ENCODE measurements at regions not wholly inside any gene's neighbourhood (a gene's known extent, or its start where the extent isn't known, plus 50 kb on each side); places are given as distances from the start of the nearest gene placed in this dataset.

GRCh38 chr17:36779550-36779949 lies 157.7 kb upstream of the LHX1 start:
- TF ChIP-seq CTCF (IDR thresholded peaks at IDR 0.05) = no peak
- no peak for DNase-seq
- Histone ChIP-seq H3K9me3 (no peaks in the 10 kb centered on the region), H3K4me1 (no peaks in the 10 kb centered on the region), H3K27ac (no peak overlapping the region), H3K4me3 (no peak overlapping the region), H3K27me3 (peaks cover 0 to 56% (median 43%) of the 10 kb centered on the region in 7 donors), H3K36me3 (no peaks in the 10 kb centered on the region)
- no peak for ATAC-seq
- WGBS, 2 donors = 90 to 93% methylated on average over 2 of the region's 2 CpGs
- intact Hi-C loops (cut with DNase I) = no loop called here

DNA sequence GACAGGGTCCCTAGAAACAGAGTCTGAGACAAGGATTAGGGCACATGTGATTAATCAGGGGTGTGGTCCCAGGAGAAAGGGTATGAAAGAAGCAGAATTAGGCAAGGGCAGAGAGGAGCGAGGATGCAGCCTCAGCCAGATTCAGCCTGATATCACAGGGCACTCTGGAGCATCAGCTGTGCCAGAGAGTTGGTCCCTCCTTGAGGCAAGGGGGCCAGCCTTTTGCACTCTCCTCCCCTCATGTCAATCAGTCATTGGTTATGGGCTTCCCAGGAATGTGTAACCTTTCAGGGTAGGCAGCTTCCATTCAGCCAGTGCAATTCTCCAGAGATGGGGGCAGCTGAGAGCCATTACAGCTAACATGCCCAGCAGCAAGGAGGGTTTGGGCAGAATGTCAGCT lies 152.6 kb upstream of the LHX1 start:
- ATAC-seq = no peak
- 48 to 94% methylated on average over 1 of the region's 1 CpG for WGBS, 2 donors

DNA sequence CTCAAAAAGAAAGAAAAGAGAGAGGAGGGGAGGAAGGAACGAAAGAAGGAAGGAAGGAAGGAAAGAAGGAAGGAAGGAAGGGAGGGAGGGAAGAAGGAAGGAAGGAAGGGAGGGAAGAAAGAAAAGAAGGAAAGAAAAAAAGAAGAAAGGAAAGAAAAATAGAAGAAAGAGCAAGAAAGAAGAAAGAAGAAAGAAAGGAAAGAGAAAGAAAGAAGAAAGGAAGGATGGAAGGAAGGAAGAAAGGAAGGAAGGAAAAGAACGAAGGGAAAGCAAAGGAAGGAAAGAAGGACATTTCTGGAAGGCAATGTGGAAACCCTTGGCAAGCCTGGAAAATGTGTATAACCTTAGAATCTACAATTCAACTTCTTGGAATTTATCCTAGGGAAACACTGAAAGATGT lies 150.4 kb upstream of the LHX1 start:
- ATAC-seq = no peak
- Histone ChIP-seq H3K27me3 (peaks cover 0 to 64% (median 42%) of the 10 kb centered on the region in 7 donors), H3K4me1 (no peaks in the 10 kb centered on the region), H3K27ac (no peak overlapping the region), H3K4me3 (no peak overlapping the region), H3K36me3 (no peaks in the 10 kb centered on the region), H3K9me3 (peaks cover 0 to 4% (median 0%) of the 10 kb centered on the region in 11 donors)
- TF ChIP-seq CTCF (IDR thresholded peaks at IDR 0.05) = no peak
- intact Hi-C loops (cut with DNase I) = no loop called here
- no peak for DNase-seq
- WGBS, 2 donors = 70 to 80% methylated on average over 2 of the region's 2 CpGs

More for the DNA sequence above, 152.6 kb upstream of the LHX1 start:
- no peaks in the 10 kb centered on the region for H3K4me1 ChIP-seq
- H3K36me3 ChIP-seq = no peaks in the 10 kb centered on the region
- H3K27me3 ChIP-seq = peaks cover 0 to 51% (median 30%) of the 10 kb centered on the region in 7 donors
- peaks cover 0 to 4% (median 0%) of the 10 kb centered on the region in 11 donors for H3K9me3 ChIP-seq
- TF ChIP-seq CTCF (IDR thresholded peaks at IDR 0.05) = no peak
- DNase-seq = no peak
- intact Hi-C loops (cut with DNase I) = no loop called here
- no peak overlapping the region for H3K27ac ChIP-seq
- no peak overlapping the region for H3K4me3 ChIP-seq

- Histone ChIP-seq H3K4me1 (no peaks in the 10 kb centered on the region), H3K9me3 (no peaks in the 10 kb centered on the region), H3K4me3 (no peak overlapping the region), H3K27ac (no peak overlapping the region), H3K27me3 (peaks cover 0 to 53% (median 37%) of the 10 kb centered on the region in 7 donors), H3K36me3 (no peaks in the 10 kb centered on the region)
- DNase-seq (no peak), ATAC-seq (no peak)
- no peak for TF ChIP-seq CTCF (IDR thresholded peaks at IDR 0.05)
- WGBS, 2 donors = 15 to 21% methylated on average over 7 of the region's 7 CpGs
- intact Hi-C loops (cut with DNase I) = no loop called here
Observed at GRCh38 chr17:36791150-36791941, 145.9 kb upstream of the LHX1 start.
